Stimulated activated naive CD8-positive, alpha-beta T cell treated with anti-CD3 and anti-CD28 coated beads, Interleukin-15, Interleukin-2, amounts not matched to agents 100 U/mL and 50 U/mL, for 24 hours (primary cell): ENCODE measurements at regions not wholly inside any gene's neighbourhood (a gene's known extent, or its start where the extent isn't known, plus 50 kb on each side); places are given as distances from the start of the nearest gene placed in this dataset.
"Not testable (repeated sequence)": the region's sequence is repeated elsewhere in the genome, so short reads cannot be mapped to it uniquely, and the experiment has no call there.

Experiments
- ATAC-seq: fragments of 150-1000 bp; cut with Tn5 transposase; one replicate; pipeline ENCODE4 v1.10.0; 2021
- DNase-seq: peaks from one replicate; pipeline ENCODE4 v3.0.0; 2021

DNA sequence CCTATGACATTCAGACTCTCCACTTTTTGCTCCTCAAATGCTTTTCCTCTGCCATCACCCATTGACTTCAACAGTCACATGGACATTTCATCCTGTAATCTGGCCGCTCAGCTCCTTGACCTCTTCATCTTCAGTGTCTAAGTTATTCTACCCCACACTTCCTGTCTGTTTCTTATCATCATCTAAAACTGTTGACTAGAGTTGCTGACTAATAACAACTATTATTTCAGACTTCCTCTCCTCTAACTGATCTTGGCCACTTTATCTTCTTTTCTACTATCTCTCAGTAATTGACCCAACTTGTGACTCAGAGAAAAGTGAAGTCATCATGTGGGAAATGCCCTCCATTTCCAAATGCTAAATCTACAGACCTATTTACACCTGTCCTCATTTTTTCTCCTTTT lies 254.7 kb upstream of the TRPC7 start:
- DNase-seq (no peak), ATAC-seq (no peak)

GRCh38 chr5:136619556-136619955 lies 254.2 kb upstream of the TRPC7 start:
- ATAC-seq (no peak), DNase-seq (no peak)

DNA sequence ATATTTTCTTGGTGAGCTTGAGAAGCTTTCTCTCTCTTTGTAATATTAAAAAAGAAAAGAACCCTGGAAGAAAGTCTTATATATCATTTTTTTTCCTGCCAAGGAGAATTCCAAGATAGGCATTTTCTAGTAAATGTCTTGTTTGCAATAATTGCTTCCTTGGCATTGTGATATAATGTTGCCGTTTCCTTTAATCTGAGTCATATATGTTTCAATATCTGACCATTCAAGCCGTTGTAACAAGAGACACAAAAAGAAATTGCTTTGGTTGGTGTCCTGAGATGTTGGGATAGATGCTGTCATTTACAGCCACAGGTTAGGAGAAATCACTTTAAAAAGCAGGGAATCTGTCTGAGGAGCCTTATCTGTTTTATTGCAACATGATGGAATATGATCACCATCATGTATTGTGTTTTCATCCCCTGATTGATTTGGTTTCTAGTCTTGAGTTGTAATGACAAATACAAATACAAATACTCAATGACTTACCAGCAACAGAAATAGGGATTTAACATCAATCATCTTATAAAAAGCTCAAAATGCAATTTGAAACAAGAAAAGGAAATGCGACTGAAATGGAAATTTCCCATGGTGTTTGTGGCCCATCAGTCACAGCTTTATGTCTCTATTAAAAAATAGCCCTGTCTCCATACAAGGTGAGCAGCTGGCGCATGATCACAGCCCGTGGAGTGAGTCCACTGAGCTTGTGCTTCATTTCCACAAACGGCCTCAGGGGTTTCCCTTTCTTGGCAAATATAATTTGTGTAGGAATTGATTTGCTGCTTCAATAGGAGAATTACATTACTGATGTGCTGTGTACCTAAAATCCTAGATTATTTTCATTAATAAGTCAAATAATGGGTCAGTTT lies 250.1 kb upstream of the TRPC7 start:
- ATAC-seq (no peak), DNase-seq (no peak)

- DNase-seq, result no peak
- no peak for ATAC-seq
These were observed 247.9 kb upstream of the TRPC7 start for GRCh38 chr5:136613230-136613629.

GRCh38 chr5:136605638-136606037 lies 240.3 kb upstream of the TRPC7 start:
- ATAC-seq (no peak), DNase-seq (no peak)

DNA sequence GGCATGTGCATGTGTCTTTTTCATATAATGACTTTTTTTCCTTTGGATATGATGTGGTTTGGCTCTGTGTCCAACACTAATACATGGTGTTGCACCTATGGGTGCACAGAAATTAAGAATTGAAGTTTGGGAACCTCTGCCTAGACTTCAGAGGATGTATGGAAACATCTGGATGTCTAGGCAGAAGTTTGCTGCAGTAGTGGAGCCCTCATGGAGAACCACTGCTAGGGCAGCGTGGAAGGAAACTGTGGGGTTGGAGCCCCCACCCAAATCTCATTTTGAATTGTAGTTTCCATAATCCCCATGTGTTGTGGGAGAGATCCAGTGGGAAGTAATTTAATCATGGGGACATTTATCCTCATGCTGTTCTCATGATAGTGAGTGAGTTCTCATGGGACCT lies 235.0 kb upstream of the TRPC7 start:
- ATAC-seq, result no peak

GRCh38 chr5:136598802-136599404 lies 233.6 kb upstream of the TRPC7 start:
- ATAC-seq, result no peak

More for the DNA sequence above, 235.0 kb upstream of the TRPC7 start:
- no peak for DNase-seq

GRCh38 chr5:136594416-136594815 lies 229.1 kb upstream of the TRPC7 start:
- DNase-seq, result no peak
- ATAC-seq, result no peak

More at GRCh38 chr5:136598802-136599404, 233.6 kb upstream of the TRPC7 start:
- DNase-seq, result no peak

DNA sequence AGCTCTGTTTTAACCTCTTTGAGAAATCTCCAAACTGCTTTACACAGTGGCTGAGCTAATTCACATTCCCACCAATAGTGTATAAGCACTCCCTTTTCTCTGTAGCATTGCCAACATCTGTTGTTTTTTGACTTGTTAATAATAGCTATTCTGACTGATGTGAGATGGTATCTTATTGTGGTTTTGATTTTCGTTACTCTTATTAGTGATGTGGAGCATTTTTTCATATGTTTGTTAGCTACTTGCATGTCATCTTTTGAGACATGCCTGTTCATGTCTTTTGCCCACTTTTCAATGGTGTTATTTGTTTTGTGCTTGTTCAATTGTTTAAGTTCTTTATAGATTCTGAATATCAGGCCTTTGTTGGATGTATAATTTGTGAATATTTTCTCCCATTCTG lies 225.2 kb upstream of the TRPC7 start:
- no peak for DNase-seq
- ATAC-seq, result no peak

- DNase-seq (no peak), ATAC-seq (no peak)
These were observed 220.9 kb upstream of the TRPC7 start for GRCh38 chr5:136586196-136586595.

DNA sequence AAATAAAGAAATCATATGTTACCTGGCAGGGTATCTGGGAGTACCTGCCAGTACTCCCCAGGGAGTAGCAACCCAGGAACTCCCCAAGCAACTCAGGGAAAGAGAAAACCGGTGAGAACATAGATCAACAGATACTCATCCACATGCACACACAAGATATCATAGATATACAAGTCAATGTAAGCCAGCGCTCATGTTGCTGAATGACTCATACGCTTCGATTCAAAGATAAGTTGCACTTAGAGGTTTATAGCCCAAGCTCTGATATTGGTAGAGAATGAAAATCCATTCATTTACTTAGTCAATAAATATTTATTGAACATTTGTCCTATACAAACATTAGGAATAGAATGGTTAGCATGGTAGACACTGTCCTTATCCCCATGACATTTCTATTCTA lies 219.1 kb upstream of the TRPC7 start:
- no peak for ATAC-seq
- no peak for DNase-seq

GRCh38 chr5:136579238-136579637 lies 213.9 kb upstream of the TRPC7 start:
- DNase-seq (no peak), ATAC-seq (no peak)

DNA sequence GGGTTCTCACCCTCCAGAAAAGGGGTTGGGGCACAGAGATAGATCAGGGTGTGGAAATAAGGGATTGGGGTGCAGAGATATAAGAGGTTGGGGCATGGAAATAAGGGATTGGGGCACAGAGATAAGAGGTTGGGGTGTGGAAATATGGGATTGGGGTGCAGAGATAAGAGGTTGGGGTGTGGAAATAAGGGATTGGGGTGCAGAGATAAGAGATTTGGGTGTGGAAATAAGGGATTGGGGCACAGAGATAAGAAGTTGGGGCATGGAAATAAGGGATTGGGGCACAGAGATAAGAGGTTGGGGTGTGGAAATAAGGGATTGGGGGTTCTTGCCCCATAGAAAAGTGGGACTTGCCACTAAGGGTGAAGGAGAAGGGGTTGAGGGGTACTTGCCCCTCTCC lies 204.5 kb upstream of the TRPC7 start:
- DNase-seq, ATAC-seq: not testable (repeated sequence)

GRCh38 chr5:136565457-136565856 lies 200.1 kb upstream of the TRPC7 start:
- not testable (repeated sequence) for ATAC-seq, DNase-seq

DNA sequence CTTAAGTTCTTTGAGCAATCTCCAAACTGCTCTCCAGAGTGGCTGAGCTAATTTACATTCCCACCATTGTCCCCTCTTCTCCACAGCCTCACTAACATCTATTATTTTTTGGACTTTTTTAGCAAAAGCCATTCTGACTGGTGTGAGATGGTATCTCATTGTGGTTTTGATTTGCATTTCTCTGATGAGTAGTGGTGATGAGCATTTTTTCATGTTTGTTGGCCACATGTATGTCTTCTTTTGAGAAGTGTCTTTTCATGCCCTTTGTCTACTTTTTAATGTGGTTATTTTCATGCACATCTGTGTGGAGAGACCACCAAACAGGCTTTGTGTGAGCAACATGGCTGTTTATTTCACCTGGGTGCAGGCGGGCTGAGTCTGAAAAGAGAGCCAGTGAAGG lies 199.7 kb upstream of the TRPC7 start:
- DNase-seq, ATAC-seq: not testable (repeated sequence)

DNA sequence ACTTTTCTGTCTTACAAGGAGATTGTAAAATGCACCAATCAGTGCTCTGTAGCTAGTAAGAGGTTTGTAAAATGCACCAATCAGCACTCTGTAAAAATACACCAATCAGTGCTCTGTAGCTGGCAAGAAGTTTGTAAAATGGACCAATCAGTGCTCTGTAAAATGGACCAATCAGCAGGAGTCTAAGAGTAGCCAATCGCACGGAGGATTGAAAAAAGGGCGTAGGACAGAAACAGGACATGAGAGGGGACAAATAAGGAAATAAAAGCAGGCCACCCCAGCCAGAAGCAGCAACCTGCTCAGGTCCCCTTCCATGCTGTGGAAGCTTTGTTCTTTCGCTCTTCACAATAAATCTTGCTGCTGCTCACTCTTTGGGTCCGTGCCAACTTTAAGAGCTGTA lies 199.1 kb upstream of the TRPC7 start:
- not testable (repeated sequence) for ATAC-seq, DNase-seq

GRCh38 chr5:136563489-136563888 lies 198.1 kb upstream of the TRPC7 start:
- no peak for DNase-seq
- ATAC-seq, result no peak

GRCh38 chr5:136560126-136560525 lies 194.8 kb upstream of the TRPC7 start:
- DNase-seq (no peak), ATAC-seq (no peak)

GRCh38 chr5:136559651-136560050 lies 194.3 kb upstream of the TRPC7 start:
- ATAC-seq, result no peak
- DNase-seq, result no peak

GRCh38 chr5:136547096-136547495 lies 181.8 kb upstream of the TRPC7 start:
- not testable (repeated sequence) for ATAC-seq

DNA sequence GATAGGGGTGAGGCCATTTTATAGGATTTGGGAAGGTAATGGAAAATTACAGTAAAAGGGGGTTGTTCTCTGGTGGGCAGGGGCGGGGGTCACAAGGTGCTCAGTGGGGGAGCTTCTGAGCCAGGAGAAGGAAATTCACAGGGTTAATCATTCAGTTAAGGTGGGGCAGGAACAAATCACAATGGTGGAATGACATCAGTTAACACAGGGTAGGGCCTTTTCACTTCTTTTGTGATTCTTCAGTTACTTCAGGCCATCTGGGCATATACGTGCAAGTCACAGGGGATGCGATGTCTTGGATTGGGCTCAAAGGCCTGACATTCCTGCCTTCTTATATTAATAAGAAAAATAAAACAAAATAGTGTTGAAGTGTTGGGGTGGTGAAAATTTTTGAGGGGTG lies 181.1 kb upstream of the TRPC7 start:
- DNase-seq, ATAC-seq: not testable (repeated sequence)

More at GRCh38 chr5:136547096-136547495, 181.8 kb upstream of the TRPC7 start:
- DNase-seq, result not testable (repeated sequence)

DNA sequence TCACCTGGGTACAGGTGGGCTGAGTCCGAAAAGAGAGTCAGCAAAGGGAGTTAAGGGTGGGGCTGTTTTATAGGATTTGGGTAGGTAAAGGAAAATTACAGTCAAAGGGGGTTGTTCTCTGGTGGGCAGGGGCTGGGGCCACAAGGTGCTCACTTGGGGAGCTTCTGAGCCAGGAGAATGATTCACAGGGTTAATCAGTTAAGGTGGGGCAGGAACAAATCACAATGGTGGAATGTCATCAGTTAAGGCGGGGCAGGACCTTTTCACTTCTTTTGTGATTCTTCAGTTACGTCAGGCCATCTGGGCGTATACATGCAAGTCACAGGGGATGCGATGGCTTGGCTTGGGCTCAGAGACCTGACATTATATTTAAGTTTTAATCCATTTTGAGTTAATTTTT lies 179.7 kb upstream of the TRPC7 start:
- ATAC-seq, DNase-seq: not testable (repeated sequence)

DNA sequence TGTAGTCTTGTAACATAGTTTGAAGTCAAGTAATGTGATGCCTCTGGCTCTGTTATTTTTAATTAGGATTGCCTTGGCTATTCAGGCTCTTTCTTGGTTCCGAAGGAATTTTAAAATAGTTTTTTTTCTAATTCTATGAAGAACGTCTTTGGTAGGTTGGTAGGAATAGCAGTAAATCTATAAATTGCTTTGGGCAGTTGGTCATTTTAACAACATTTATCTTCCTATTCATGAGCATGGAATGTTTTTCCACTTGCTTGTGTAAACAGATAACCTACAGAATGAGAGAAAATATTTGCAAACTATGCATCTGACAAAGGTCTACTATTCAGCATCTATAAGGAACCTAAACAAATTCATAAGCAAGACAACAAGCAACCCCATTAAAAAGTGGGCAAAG lies 173.2 kb upstream of the TRPC7 start:
- ATAC-seq, result no peak
- DNase-seq, result no peak

DNA sequence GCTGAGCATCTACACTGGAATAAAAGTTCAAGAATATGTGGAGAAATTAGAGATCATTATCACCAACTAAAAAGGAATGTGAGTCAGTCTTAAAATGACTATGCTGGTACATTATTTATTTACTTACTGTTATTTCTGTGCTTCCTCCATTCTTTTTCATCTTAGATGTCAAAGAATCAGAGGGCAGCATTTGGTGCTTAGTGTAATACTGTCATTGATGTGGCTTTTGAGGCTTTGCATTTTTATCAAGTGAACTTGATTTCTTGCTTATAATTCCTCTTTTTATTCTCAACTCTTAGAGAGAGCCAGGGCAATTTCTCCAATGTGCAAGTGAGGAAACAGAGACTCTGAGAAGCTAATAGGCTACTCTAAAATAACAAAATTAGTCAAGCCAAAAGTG lies 163.7 kb upstream of the TRPC7 start:
- DNase-seq, result no peak
- ATAC-seq, result no peak
